Activated CD4-positive, alpha-beta T cell treated with anti-CD3 and anti-CD28 coated beads, Interleukin-10, Interleukin-2, amounts not matched to agents 100 ng/mL and 50 ng/mL, durations not matched to agents 16 hours and 8 hours (primary cell): ENCODE measurements at regions not wholly inside any gene's neighbourhood (a gene's known extent, or its start where the extent isn't known, plus 50 kb on each side); places are given as distances from the start of the nearest gene placed in this dataset.
"Not testable (repeated sequence)": the region's sequence is repeated elsewhere in the genome, so short reads cannot be mapped to it uniquely, and the experiment has no call there.

ENCODE experiments used
- DNase-seq: peaks from one replicate; pipeline ENCODE4 v3.0.0-alpha.2; 2020

DNA sequence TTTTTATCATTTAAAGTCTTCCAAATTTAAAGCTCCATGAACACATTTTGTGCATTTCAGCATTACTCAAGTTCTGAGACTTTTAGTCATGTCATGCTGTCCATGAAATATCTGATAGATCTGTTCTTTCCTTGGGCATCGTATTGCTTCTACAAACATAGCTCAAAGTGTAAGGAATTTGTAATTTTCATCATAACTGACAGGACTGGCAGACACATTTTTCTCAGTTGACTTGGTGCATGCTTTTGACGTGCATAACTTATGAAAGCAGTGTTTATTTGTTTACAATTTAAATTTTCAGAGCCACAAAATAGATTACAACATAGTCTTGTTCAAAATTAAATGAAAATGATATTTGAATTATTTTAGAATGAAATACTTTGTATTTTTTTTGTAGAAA, 812.1 kb upstream of the NOVA1 start:
- no peak for DNase-seq

- DNase-seq, result no peak
These were observed 813.1 kb upstream of the NOVA1 start for GRCh38 chr14:27410981-27411380.

DNA sequence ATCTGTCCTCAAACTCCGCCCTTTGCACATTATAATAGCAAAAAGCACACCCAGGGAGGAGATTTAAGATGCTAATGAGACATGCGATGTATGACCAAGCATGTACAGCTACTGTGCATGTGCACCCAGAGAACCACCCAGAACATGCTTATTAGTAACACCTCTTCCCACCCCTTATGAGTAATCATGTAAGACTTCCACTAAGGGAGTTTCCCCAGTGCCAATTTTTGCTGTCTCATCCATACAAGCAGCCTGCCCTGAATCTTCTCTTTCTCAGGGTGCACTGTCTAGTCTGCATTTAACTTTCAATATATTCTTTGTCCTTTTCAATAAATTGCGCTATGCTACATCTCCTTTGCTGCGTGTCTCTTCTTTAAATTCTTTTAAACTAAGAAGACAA, 830.0 kb upstream of the NOVA1 start:
- peak; percentile 0 for DNase-seq

DNA sequence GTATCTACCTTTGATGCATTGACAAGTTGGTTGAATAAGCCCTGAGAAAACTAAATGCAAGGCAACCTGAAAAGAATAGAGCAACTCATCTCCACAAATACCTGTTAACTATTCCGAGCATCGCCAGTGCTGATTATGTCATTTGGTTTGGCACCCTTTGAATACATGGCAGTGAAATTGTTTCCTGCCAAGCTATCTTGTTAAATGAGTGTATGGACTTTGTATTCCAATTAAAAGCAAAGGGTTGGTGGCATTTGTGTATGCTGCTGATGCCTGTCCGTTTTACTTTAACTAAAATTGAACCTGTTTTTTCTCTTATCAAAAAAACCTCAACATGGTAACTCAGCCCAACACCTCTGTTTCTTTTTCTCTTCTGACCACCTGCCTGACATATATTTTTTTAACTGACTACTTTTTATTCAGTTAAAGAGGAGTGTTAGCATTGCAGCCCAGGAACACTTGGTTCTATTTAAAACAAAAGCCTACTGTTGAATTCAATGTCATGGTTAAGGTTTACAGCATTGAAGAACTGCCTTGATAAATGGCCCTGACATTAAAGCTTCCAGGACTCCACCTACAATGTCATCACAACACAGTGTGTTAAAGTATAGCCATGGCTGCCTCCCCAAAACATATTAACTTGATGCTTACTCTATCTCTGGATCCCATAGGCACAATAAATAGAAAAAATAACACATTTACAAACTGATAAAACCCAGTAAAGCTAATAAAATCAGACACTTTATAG, 838.3 kb upstream of the NOVA1 start:
- DNase-seq, result no peak

DNA sequence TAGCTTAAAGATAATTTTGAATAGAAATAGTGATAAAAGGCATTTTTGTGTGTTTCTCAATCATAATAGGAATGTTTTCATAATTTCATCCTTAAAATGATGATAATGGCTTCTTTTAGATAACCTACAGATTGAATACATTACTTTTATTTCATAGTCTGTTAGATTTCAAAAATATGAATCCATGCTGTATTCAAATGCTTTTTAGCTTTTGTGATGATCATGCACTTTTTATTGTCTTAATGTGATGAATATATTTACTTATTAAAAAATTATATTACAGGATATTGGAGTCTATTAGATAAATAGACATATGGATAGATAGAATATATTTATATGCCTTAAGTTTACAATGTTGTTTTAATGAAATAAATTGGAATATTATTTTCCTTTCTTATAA, 886.8 kb upstream of the NOVA1 start:
- DNase-seq, result no peak

- DNase-seq, result no peak
These were observed 887.4 kb upstream of the NOVA1 start for GRCh38 chr14:27485193-27485592.

DNA sequence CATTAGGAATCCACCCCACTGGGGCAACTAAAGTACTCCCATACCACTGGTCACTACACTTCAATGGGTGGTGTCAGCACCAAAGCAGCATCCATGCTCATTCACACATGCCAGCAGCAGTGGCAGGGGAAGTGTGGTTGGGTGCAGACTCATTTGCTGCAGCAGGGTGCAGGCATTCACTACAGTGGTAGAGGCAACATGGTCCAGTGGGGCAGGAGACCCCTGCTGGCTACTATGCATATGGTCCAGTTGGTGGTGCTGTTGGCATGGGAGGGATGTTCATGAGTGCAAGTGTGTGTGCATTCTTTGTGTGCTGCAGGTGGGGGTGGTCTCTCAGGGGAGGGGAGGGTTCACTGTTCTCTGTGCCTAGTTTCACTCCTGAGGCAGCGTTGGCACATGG, 908.4 kb upstream of the NOVA1 start:
- no peak for DNase-seq

GRCh38 chr14:27528328-27528727, 930.5 kb upstream of the NOVA1 start:
- peak; percentile 16 for DNase-seq

DNA sequence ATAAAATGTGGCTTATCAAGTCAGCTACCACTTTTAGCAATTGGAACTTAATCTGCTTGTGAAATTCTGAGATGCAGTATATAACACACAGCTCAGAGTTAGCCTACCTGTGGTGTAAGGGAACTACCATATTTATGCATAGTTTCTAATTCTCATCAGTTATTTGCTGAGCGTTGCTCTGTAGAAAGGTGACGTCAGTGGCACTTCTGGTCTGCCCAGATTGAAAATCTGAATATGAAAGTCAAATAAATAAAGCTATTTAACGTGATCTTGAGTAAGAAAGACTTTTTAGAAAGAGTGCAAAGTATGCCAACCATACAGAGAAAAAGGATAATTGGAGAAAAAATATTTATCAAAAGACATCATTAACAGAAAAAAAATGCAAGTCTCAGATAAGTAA, 938.9 kb upstream of the NOVA1 start:
- no peak for DNase-seq

GRCh38 chr14:27546111-27546510, 948.3 kb upstream of the NOVA1 start:
- DNase-seq, result no peak

DNA sequence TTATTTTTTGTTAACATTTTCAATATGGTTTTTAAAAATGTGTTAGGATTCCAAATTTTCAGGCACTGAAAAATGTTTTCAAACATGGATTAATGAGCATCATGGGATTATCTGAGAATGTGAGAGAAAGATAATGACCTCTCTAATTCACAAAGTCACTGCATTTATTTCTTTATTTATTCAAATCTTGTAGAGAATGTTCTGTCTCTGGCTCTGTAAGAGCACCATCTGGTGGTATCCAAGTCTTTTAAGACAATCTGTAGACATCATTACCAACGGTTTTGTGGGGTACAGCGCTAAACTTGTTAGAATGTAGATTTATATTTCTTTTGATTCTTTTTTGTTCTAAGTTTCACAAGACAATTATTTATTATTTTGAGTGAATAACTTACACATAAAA, 956.0 kb upstream of the NOVA1 start:
- DNase-seq, result no peak

DNA sequence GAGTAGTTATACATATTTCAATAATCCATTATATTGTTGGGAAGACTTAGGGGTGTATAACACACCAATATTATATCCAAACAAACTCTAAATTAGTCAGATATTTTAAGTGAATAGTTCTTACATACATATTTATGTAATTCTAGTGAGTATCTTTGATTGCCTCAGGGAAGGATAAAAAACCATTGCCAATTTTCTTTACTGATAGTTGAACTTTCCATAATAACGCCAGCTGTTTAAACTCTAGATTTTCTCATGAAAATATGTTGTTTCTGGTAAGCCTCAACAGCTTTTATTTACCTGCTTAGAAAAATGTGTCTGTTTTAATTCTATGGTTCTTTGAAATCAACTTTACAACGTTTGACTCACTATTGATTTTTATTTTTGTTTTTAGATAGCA, 959.6 kb upstream of the NOVA1 start:
- no peak for DNase-seq

GRCh38 chr14:27559848-27560247, 962.0 kb upstream of the NOVA1 start:
- DNase-seq, result no peak

- no peak for DNase-seq
These were observed 969.1 kb upstream of the NOVA1 start for GRCh38 chr14:27566843-27567382.

GRCh38 chr14:27573018-27573417, 975.2 kb upstream of the NOVA1 start:
- DNase-seq, result no peak

DNA sequence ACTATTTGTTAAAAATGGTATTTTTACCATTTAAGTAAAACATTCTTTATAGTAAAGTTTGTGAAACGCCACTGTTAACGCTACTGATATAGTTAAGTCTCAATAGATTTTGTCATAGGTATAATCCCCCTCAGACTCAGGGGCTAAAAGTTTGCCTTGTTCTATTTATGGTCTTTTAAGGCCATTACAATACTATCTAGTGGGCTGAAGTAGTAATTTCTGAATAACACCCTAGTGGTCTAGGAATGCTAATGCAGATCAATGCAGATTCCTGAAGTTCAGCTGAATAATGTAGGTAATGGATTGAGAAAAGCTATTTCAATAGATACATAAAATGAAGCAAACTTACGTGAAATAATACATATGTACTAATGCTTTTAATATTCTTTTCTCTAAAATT, 989.3 kb upstream of the NOVA1 start:
- no peak for DNase-seq

- DNase-seq, result no peak
These were observed 1007.4 kb upstream of the NOVA1 start for GRCh38 chr14:27605282-27605681.

- no peak for DNase-seq
These were observed 1010.5 kb upstream of the NOVA1 start for GRCh38 chr14:27608377-27608776.

GRCh38 chr14:27612121-27612520, 1014.3 kb upstream of the NOVA1 start:
- DNase-seq, result no peak

- no peak for DNase-seq
These were observed 1015.3 kb upstream of the NOVA1 start for GRCh38 chr14:27613102-27613501.

GRCh38 chr14:27623782-27624181, 1025.9 kb upstream of the NOVA1 start:
- no peak for DNase-seq

DNA sequence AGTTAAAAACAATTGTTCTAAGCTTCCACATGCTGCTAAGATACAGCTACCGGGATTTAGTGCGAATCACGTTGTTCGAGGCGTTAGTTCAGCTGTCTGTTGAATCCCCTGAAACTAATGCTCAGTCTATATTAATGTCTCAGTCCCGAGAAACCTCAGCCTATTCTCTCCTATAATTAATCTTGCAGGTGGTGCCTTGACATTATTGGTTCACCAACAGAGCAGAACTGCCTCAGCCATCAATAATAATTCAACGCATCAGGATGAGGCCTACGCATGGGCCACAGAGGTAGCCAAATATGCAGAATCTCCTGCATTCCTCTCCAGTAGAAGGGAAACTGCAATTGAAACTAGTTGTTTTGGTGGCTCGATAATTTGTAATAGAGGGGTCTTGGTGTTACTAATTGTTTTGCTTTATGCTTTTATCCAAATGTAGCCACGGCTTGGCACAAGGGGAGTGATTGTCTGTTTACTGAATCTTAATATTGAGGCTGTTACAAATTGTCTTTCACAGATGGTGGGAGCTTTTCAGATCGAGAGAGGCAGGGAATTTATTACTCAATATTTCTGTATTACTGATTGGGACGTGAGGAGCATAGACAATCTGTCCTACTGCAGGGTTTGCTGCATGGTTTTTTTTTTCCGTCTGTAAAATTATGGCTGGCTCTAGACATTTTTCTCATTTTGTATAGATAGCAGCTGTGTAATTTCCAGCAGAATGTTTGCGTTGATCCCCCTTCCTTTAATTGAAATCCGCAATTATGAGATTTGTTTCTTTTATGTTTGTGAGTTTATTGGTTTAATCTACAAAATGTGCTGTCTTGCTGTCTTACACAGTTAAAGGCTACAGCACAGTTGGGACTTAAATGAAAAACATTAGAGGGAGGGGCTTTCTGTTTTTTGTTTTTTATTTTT, 1036.5 kb upstream of the NOVA1 start:
- DNase-seq, result no peak

GRCh38 chr14:27640688-27641087, 1042.9 kb upstream of the NOVA1 start:
- not testable (repeated sequence) for DNase-seq

- DNase-seq, result no peak
These were observed 1044.5 kb upstream of the NOVA1 start for GRCh38 chr14:27642251-27642866.
